ENCODE measurements at regions not wholly inside any gene's neighbourhood (a gene's known extent, or its start where the extent isn't known, plus 50 kb on each side); places are given as distances from the start of the nearest gene placed in this dataset.

GRCh38 chr2:220168891-220169546 is 541.6 kb downstream of the SLC4A3 start:
- Mint-ChIP-seq H3K4me1 (no peaks in the 10 kb centered on the region), H3K27ac (ENCODE audit: unreplicated experiment) (no peak overlapping the region), H3K27me3 (ENCODE audit: low read depth) (no peaks in the 10 kb centered on the region), H3K9me3 (no peaks in the 10 kb centered on the region), H3K4me3 (no peak overlapping the region), H3K36me3 (ENCODE audit: low read depth) (no peaks in the 10 kb centered on the region)
- TF ChIP-seq CTCF (conservative IDR thresholded peaks at IDR 0.05), result no peak
- no peak for DNase-seq (ENCODE audit: low read depth, low spot score)

GRCh38 chr2:220174826-220175225 is 547.4 kb downstream of the SLC4A3 start:
- Mint-ChIP-seq H3K36me3 (ENCODE audit: low read depth) (no peaks in the 10 kb centered on the region), H3K4me1 (no peaks in the 10 kb centered on the region), H3K27ac (ENCODE audit: unreplicated experiment) (no peak overlapping the region), H3K9me3 (peaks cover 2% of the 10 kb centered on the region), H3K27me3 (ENCODE audit: low read depth) (no peaks in the 10 kb centered on the region), H3K4me3 (no peak overlapping the region)
- no peak for DNase-seq (ENCODE audit: low read depth, low spot score)
- TF ChIP-seq CTCF (conservative IDR thresholded peaks at IDR 0.05), result no peak

- no peak for TF ChIP-seq CTCF (conservative IDR thresholded peaks at IDR 0.05)
- no peaks in the 10 kb centered on the region for H3K4me1 Mint-ChIP-seq
Measured at GRCh38 chr2:220175967-220176366, 548.5 kb downstream of the SLC4A3 start.

GRCh38 chr2:220178991-220179695 is 551.7 kb downstream of the SLC4A3 start:
- Mint-ChIP-seq H3K4me1 (no peaks in the 10 kb centered on the region), H3K27me3 (ENCODE audit: low read depth) (no peaks in the 10 kb centered on the region), H3K27ac (ENCODE audit: unreplicated experiment) (no peak overlapping the region), H3K36me3 (ENCODE audit: low read depth) (no peaks in the 10 kb centered on the region), H3K4me3 (no peak overlapping the region), H3K9me3 (peaks cover 2% of the 10 kb centered on the region)
- TF ChIP-seq CTCF (conservative IDR thresholded peaks at IDR 0.05), result no peak
- no peak for DNase-seq (ENCODE audit: low read depth, low spot score)

More at GRCh38 chr2:220175967-220176366, 548.5 kb downstream of the SLC4A3 start:
- no peak overlapping the region for H3K27ac Mint-ChIP-seq (ENCODE audit: unreplicated experiment)
- DNase-seq (ENCODE audit: low read depth, low spot score), result no peak
- peaks cover 2% of the 10 kb centered on the region for H3K9me3 Mint-ChIP-seq
- H3K36me3 Mint-ChIP-seq (ENCODE audit: low read depth), result no peaks in the 10 kb centered on the region
- no peak overlapping the region for H3K4me3 Mint-ChIP-seq
- no peaks in the 10 kb centered on the region for H3K27me3 Mint-ChIP-seq (ENCODE audit: low read depth)

- H3K27ac Mint-ChIP-seq (ENCODE audit: unreplicated experiment), result no peak overlapping the region
- H3K27me3 Mint-ChIP-seq (ENCODE audit: low read depth), result no peaks in the 10 kb centered on the region
- no peak overlapping the region for H3K4me3 Mint-ChIP-seq
- no peaks in the 10 kb centered on the region for H3K4me1 Mint-ChIP-seq
- H3K36me3 Mint-ChIP-seq (ENCODE audit: low read depth), result no peaks in the 10 kb centered on the region
- DNase-seq (ENCODE audit: low read depth, low spot score), result no peak
- H3K9me3 Mint-ChIP-seq, result peaks cover 2% of the 10 kb centered on the region
- TF ChIP-seq CTCF (conservative IDR thresholded peaks at IDR 0.05), result no peak
Measured at GRCh38 chr2:220181165-220181564, 553.7 kb downstream of the SLC4A3 start.
